T47D (cell line): ENCODE measurements at regions not wholly inside any gene's neighbourhood (a gene's known extent, or its start where the extent isn't known, plus 50 kb on each side); places are given as distances from the start of the nearest gene placed in this dataset.
"Not testable (repeated sequence)": the region's sequence is repeated elsewhere in the genome, so short reads cannot be mapped to it uniquely, and the experiment has no call there.

Experiments used
- DNase-seq, 2 experiments: peaks; one replicate each; pipeline versions ENCODE4 v3.0.0 to v3.0.0-alpha.2; 2011 to 2012; ENCODE audit warnings: low read depth in 1 of 2, low spot score in 1 of 2
- JUND ChIP-seq: IDR thresholded peaks from 2 replicates; pipeline ENCODE4 v1.6.1; 2012; ENCODE audit warnings: low read depth
- in situ Hi-C: cut with HindIII; loops from 2 replicates; pipeline ENCODE4 v1.10.0; 2016; ENCODE audit warnings: low sequenced_read_pairs, low pct_unique_long_range_greater_than_20kb

DNA sequence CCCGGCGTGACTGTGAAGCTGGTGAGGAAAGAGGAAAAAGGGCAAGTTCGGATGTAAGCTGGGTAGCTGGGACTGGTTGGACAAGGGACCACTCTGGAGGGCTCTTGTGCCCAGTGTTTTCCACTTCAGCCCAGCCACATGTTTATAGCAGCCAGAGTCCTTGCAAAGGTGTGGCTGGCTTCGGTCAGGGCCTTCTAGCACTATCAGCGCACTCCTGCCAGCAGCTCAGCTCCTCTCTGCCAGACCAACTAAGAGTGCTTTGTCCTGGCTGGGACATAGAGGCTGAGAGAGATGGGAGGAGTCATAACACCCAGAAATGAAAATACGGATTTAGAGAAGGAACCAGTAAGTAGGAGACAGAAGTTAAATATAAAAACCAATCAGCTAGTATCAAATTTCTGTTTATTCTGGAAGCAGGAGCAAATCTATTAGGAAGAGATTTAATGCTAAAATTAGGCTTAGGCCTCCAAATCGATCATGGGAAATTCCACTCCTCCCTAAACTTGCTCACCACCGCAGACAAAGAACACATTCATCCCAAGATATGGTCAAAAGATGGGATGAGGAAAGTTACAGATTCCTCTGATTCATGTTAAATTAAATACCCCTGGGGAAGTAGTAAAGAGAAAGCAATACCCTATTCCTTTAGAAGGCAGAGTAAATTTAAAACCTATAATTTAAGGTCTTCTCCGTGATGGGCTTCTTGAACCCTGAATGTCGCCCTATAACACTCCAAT is 135.0 kb downstream of the RALA start:
- in situ Hi-C loops, result no loop called here
- DNase-seq, result no peak
- no peak for TF ChIP-seq JUND

DNA sequence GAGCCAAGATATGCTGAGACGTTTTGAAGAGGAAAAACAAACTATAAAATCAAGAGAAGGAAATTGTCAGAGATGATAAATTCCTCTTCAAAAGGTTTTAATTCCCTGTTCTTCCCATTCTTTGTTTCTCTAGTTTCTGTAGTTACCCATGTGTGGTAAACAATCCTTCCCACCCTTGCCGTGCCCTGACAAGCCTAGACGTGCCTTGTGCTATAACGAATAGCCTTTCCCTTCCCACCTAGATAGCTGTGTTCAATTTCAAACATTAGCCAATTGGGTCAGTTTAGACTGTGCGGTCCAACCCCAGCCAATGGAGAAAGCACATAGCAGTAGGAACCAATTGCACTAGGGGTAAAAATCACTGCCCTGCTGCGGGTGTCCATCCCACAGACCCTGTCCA is 138.1 kb downstream of the RALA start:
- DNase-seq, result no peak
- in situ Hi-C loops, result no loop called here
- TF ChIP-seq JUND, result no peak

DNA sequence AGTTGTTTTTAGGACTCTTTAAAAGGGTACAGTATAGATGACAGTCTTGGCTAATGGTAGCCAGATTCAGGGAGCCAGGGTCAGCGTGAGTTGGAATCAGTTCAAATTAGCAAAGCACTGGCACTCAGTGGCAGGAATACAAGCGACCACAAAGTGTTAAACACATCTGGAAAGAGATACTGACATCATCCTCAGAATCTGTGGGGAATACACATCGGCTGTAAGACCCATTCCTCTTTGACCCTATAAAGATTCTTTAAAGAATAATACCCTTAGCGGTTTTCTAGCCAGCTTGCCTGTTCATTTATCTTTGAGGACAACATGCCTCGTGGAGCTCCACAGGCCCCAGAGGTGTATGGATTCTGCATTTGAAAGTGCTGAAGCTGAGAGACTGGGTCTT is 139.1 kb downstream of the RALA start:
- DNase-seq, in situ Hi-C loops: not testable (repeated sequence)

DNA sequence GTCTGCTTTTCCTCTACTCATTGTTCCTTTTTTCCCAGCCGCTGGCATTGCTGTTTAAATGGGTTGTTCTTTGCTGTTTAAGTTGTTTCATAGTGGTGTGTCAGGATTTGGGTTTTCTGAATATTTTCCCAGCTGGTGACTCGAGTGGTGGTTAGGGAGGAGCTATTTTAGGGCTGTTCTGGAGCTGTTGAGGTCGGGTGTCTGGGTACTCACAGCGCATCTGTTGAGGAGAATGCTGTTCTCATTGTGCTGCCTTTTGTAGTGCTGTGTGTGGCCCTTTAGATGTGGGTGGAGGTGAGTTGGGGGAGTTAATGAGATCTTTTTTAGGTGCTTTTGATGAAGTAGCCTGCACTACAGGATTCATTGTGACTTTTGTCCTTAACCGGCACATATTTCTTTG is 139.5 kb downstream of the RALA start:
- DNase-seq, in situ Hi-C loops: not testable (repeated sequence)

DNA sequence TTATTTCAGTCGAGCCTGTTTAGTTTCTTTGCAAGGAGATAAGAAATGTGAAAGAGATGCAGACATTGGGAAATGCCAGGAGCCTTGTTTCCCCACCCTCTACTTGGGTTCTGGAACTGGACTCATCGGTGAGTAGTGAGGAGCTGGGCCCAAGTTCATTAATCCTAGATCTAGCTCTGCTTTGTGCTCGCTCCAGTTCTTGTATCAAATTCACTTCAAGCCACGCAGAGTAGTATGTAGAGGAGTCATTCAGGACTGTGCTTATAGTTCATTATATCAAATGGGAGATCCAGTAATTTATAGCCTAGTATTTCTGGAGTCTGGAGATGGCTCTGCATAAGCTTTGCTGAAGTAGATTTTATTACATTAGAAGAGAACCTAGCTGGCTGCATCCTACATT is 142.5 kb downstream of the RALA start:
- DNase-seq, in situ Hi-C loops: not testable (repeated sequence)

DNA sequence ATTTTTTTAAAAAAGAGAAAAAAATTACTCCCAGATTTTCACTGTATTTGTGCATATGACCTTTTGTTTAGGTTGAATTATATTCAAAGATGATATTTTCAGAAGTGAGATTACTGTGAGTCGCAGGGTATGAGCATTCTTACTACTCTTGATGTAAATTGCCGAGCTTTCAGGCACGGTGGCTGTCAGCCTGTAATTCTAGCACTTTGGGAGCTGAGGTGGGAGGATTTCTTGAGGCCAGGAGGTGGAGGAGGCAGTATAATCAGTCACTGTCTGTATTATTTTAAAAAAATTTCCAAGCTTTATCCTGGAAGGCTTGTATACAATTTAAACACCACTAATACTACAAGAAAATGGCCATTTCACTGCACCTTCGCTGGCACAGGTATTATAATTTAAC is 145.1 kb downstream of the RALA start:
- in situ Hi-C loops, result not testable (repeated sequence)

DNA sequence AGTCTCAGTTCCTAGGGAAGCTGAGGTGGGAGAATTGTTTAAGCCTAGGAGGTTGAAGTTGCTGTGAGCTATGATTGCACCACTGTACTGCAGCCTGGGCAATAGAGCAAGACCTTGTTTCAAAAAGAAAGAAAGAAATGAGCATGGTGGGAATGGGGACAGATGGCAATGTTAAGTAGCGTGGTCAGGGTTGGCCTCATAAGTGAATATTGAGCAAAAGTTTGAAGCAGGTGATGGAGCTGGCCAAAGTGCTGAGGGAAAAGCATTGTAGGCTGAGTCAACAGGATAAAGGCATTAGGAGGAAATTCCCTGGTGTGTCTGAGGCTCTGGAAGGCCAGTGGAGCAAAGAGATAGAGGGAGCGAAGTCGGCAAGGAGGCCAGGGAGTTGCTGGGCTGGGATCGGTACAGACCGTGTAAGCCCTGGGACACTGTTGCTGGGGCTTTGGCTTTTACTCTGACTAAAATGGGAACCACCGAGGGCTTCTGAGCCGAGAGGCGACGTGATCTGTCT is 151.0 kb downstream of the RALA start:
- in situ Hi-C loops, DNase-seq: not testable (repeated sequence)

More for the DNA sequence above, 145.1 kb downstream of the RALA start:
- DNase-seq, result not testable (repeated sequence)

DNA sequence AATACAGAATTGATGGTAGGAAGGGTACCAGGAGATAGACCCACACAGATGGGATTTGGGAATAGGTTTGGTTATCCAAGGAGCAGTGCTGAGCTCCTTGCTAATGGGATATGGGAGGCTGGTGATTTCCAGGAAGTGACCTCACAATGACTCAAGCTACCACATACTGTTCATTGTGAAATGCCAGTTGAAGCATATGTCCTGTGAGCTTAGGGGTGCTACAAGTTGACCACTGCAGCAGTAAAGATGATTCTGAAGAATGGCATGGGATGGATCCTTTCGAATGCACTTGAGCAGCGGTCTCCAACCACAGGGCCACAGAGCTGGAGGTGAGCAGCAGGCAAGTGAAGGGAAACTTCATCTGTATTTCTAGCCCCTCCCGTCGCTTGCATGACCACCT is 158.2 kb downstream of the RALA start:
- in situ Hi-C loops, DNase-seq: not testable (repeated sequence)

DNA sequence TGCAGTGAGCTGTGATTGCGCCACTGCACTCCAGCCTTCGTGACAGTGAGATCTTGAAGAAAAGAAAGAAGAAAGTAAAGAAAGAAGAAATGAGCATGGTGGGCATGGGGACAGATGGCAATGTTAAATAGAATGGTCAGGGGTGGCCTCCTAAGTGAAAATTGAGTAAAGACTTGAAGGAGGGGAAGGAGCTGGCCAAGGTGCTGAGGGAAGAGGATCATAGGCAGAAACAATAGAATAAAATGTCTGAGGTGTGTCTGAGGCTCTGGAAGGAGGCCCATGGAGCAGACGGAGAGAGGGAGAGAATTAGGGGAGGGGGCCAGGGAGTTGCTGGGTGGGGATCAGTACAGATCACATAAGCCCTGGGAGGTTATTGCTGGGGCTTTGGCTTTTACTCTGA is 163.1 kb downstream of the RALA start:
- in situ Hi-C loops, result not testable (repeated sequence)
- peak in 1 of 2 experiments; percentile 15 for DNase-seq

DNA sequence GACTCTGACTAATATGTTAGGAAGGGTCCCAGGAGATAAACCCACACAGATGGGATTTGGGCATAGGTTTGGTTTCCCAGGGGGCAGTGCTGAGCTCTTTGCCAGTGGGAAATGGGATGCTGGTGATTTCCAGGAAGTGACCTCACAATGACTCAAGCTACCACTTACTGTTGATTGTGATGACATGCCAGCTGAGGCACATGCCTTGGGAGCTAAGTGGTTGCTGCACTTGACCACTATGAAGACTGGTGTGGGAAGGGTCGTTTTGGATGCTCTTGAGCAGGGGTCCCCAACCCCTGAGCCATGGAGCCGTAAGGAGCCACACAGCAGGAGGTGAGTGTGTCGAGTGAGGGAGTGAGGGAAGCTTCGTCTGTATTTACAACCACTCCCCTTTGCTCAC is 159.0 kb upstream of the CDK13 start:
- DNase-seq, in situ Hi-C loops: not testable (repeated sequence)

DNA sequence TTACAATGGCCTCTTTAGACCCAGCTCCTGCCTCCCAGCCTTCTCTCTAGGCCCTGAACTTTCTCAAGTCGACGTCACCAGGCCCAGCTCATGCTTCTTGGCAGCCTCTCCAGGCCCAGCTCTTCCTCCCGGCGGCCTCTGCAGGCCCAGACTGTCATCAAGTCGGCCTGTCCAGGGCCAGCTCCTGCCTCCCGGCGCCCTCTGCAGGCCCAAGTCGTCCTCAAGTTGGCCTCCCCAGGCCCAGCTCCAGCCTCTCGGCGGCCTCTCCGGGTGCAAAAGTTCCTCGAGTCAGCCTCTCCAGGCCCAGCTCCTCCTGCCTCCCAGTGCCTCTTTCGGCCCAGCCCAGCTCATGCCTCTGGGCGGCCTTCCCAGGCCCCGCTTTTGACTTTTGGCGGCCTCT is 158.1 kb upstream of the CDK13 start:
- DNase-seq, in situ Hi-C loops: not testable (repeated sequence)

DNA sequence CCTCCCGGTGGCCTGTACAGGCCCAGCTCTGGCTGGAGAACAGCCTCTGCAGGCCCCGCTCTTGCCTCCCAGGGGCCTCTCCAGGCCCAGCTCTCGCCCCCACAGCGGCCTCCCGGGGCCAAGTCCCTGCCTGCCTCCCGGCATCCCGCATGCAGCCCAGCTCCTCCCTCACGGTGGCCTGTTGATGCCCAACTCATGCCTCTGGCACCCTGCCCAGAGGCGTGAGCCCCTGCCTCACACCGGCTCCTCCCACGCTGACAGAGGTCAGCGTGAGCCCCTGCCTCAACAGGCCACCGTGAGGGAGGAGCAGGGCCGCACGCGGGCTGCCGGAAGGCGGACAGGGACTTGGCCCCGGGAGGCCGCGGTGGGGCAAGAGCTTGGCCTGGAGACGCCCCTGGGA is 157.0 kb upstream of the CDK13 start:
- in situ Hi-C loops, DNase-seq: not testable (repeated sequence)

DNA sequence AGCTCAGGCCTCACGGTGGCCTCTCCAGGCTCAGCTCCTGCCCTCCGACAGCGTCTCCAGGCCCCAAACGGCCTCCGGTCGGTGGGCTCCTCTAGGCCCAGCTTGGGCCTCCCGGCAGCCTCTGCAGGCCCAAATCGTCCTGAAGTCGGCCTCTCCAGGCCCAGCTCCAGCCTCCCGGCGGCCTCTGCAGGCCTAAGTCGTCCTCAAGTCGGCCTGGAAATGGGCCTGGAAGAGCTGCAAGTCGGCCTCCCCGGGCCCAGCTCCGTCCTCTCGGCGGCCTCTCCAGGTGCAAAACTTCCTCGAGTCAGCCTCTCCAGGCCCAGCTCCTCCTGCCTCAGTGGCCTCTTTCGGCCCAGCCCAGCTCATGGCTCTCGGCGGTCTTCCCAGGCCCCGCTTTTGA is 156.2 kb upstream of the CDK13 start:
- DNase-seq, in situ Hi-C loops: not testable (repeated sequence)

DNA sequence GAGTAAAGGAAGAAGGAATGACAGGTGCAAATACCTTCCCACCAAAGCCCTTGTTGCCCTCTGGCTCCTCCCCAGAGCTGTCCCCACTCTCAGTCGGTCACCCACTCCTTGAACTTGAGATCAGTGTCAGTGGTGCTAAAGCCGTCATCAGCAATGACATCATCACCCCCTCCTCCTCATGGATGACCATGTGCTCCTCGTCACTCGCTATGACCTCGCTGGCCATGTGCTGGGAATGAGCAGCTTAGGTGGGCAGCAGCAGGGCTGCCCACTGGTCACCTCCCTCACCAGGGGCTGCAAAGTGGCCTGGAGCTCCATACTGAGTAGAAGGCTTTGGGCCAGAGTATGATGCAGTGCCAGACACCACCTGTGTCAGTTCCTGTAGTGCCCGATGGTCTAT is 153.1 kb upstream of the CDK13 start:
- in situ Hi-C loops, DNase-seq: not testable (repeated sequence)

DNA sequence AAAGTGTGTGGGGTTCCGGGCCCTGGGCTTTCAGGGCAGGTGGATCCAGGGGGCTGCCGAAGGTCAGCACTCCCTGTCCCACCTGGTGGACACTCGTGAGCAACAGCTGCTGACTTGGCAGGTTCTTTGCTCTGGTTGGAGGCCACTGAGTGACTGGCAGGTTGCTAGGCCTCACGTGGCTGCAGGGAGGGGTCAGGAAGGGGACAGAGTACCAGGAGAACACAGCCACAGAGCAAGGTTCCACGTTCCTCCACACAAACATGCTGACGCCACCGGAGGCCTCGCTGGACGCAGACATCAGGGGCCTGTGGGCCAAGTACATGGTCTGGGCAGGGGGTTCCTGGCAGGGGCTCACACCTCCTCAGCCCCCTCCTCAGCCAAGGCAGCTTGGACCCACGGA is 152.0 kb upstream of the CDK13 start:
- in situ Hi-C loops, DNase-seq: not testable (repeated sequence)
